Endothelial cell of umbilical vein (primary cell): ENCODE measurements at regions not wholly inside any gene's neighbourhood (a gene's known extent, or its start where the extent isn't known, plus 50 kb on each side); places are given as distances from the start of the nearest gene placed in this dataset.

ENCODE experiments used
- BruUV-seq: library from RNA; stranded (reverse); fragments of 400-500 nt; replicated peaks from 2 replicates; lab custom pipeline; 2021; lab: Mats Ljungman, UMichigan
- CTCF ChIA-PET: fragments of 300-600, 350-600 bp; sonication (Branson Sonifier 250); formaldehyde crosslinking; loops from one replicate; lab custom pipeline; 2021; ENCODE audit warnings: antibody characterized with exemption, inconsistent platforms; lab: Charles Lee
- POLR2A ChIA-PET: fragments of 300-600, 350-600 bp; sonication (Branson Sonifier 250); formaldehyde crosslinking; loops from one replicate; lab custom pipeline; 2021; ENCODE audit warnings: antibody characterized with exemption, inconsistent platforms; lab: Charles Lee
- DNase-seq: peaks from one replicate; pipeline ENCODE4 v3.0.0-alpha.2; 2011; ENCODE audit warnings: low read depth, low spot score
- FAIRE-seq: peaks from 2 replicates; lab custom pipeline; 2011; peaks lifted over from hg19 to GRCh38; lab: Jason Lieb, UNC
- H2AFZ ChIP-seq: 2 replicates; pipeline ENCODE4 v1.6.0; 2012; ENCODE audit warnings: low read depth, low read length, control low read depth, inconsistent platforms
- H3K27ac ChIP-seq: 2 replicates; pipeline ENCODE4 v1.5.1; 2011; ENCODE audit warnings: low read depth, mild to moderate bottlenecking, control low read depth, low read length, moderate library complexity; ENCODE audit not compliant: insufficient read depth
- H3K27me3 ChIP-seq, 2 experiments: 2 replicates each; pipeline versions ENCODE4 v1.6.0 to v1.6.1; 2011; ENCODE audit warnings: low read length in 2 of 2, mixed read lengths in 1 of 2; ENCODE audit not compliant: control insufficient read depth in 2 of 2, insufficient read depth in 2 of 2
- H3K36me3 ChIP-seq, 2 experiments: 2 replicates in 1 of 2; 3 replicates in 1 of 2; pipeline ENCODE4 v1.5.1; 2011; ENCODE audit warnings: low read length in 2 of 2, mild to moderate bottlenecking in 1 of 2, moderate library complexity in 1 of 2; ENCODE audit not compliant: control insufficient read depth in 2 of 2, insufficient read depth in 2 of 2; ENCODE audit errors: extremely low read depth in 1 of 2
- H3K4me1 ChIP-seq: 3 replicates; pipeline ENCODE4 v1.5.1; 2011; ENCODE audit warnings: mild to moderate bottlenecking, low read length; ENCODE audit not compliant: control insufficient read depth, insufficient read depth; ENCODE audit errors: extremely low read depth
- H3K4me2 ChIP-seq: 2 replicates; pipeline ENCODE4 v1.6.1; 2011; ENCODE audit warnings: low read length, control low read depth, mixed read lengths; ENCODE audit not compliant: insufficient read depth
- H3K4me3 ChIP-seq, 3 experiments: fragments of 200-600 bp in 1 of 3; sonication (generic), shearing (Covaris generic) in 1 of 3; replicated peaks in 1 of 3; 2 replicates each; pipeline ENCODE4 v1.5.1; 2011 to 2016; ENCODE audit warnings: control low read depth in 3 of 3, low read length in 3 of 3, mild to moderate bottlenecking in 2 of 3, inconsistent platforms in 1 of 3, low read depth in 1 of 3, moderate library complexity in 1 of 3; ENCODE audit not compliant: insufficient read depth in 1 of 3
- H3K79me2 ChIP-seq: 2 replicates; pipeline ENCODE4 v1.6.0; 2012; ENCODE audit warnings: low read length, inconsistent platforms; ENCODE audit not compliant: control insufficient read depth, insufficient read depth
- H3K9ac ChIP-seq: replicated peaks from 2 replicates; pipeline ENCODE3; 2011; ENCODE audit warnings: low read length, control low read depth; ENCODE audit not compliant: insufficient read depth; ENCODE audit errors: extremely low read depth
- H3K9me1 ChIP-seq: replicated peaks from 3 replicates; pipeline ENCODE4 v1.6.0; 2011; ENCODE audit warnings: mild to moderate bottlenecking, low read length; ENCODE audit not compliant: control insufficient read depth, insufficient read depth; ENCODE audit errors: extremely low read depth
- H3K9me3 ChIP-seq: replicated peaks from 2 replicates; pipeline ENCODE4 v1.5.1; 2012; ENCODE audit warnings: low read length, inconsistent platforms; ENCODE audit not compliant: control insufficient read depth, insufficient read depth
- H4K20me1 ChIP-seq: replicated peaks from 2 replicates; pipeline ENCODE3; 2011; ENCODE audit warnings: mild to moderate bottlenecking, low read length; ENCODE audit not compliant: control insufficient read depth, insufficient read depth; ENCODE audit errors: extremely low read depth
- EZH2 ChIP-seq: IDR thresholded peaks from 2 replicates; pipeline ENCODE4 v1.6.1; 2012; ENCODE audit warnings: borderline replicate concordance, low read depth, mild to moderate bottlenecking, moderate library complexity, low read length, inconsistent platforms; ENCODE audit not compliant: severe bottlenecking
- FOS ChIP-seq: IDR thresholded peaks from 2 replicates; pipeline ENCODE4 v1.6.1; 2011; ENCODE audit warnings: mild to moderate bottlenecking, low read length, moderate library complexity, borderline replicate concordance; ENCODE audit not compliant: insufficient read depth
- GATA2 ChIP-seq: IDR thresholded peaks from 2 replicates; pipeline ENCODE4 v1.7.0; 2011; ENCODE audit warnings: low read depth, mild to moderate bottlenecking, moderate library complexity, mixed read lengths, low read length; ENCODE audit not compliant: insufficient read length, insufficient read depth
- JUN ChIP-seq: IDR thresholded peaks from 2 replicates; pipeline ENCODE4 v1.6.1; 2011; ENCODE audit warnings: borderline replicate concordance, low read depth; ENCODE audit not compliant: insufficient read length, insufficient read depth
- MAX ChIP-seq: IDR thresholded peaks from 2 replicates; pipeline ENCODE4 v1.6.1; 2011; ENCODE audit not compliant: insufficient read depth, insufficient read length
- MYC ChIP-seq: IDR thresholded peaks from one replicate; pipeline ENCODE4 v1.6.1; 2011; ENCODE audit warnings: mild to moderate bottlenecking, low read depth, low read length
- POLR2A ChIP-seq: IDR thresholded peaks from 2 replicates; pipeline ENCODE4 v1.6.1; 2012; ENCODE audit warnings: low read depth, mild to moderate bottlenecking, control low read depth, low read length
- POLR2AphosphoS5 ChIP-seq: IDR thresholded peaks from 2 replicates; pipeline ENCODE4 v1.6.1; 2012; ENCODE audit warnings: low read depth, mild to moderate bottlenecking, control low read depth, low read length, moderate library complexity; ENCODE audit not compliant: insufficient read depth
- dilution Hi-C: fragments of 300-500 bp; cut with MboI; formaldehyde crosslinking; loops from one replicate; pipeline ENCODE4 v1.15.0; 2019; ENCODE audit warnings: low sequenced_read_pairs; ENCODE audit not compliant: extremely low pct_ligation_motif_present
- intact Hi-C: fragments of 100-400 bp; cut with micrococcal nuclease; formaldehyde crosslinking; loops from one replicate; pipeline ENCODE4 v1.10.0; 2022
- TF ChIP-seq, protein P1 (sequence below), 2 donors: IDR thresholded peaks; 1 replicate in 1 of 2; 2 replicates in 1 of 2; pipeline ENCODE4 v1.5.1; 2011; ENCODE audit warnings: low read length in 2 of 2, mild to moderate bottlenecking in 2 of 2, moderate library complexity in 2 of 2, control low read depth in 1 of 2, inconsistent platforms in 1 of 2, low read depth in 1 of 2; ENCODE audit not compliant: insufficient read depth in 1 of 2; ENCODE audit errors: extremely low read depth in 1 of 2

DNA sequence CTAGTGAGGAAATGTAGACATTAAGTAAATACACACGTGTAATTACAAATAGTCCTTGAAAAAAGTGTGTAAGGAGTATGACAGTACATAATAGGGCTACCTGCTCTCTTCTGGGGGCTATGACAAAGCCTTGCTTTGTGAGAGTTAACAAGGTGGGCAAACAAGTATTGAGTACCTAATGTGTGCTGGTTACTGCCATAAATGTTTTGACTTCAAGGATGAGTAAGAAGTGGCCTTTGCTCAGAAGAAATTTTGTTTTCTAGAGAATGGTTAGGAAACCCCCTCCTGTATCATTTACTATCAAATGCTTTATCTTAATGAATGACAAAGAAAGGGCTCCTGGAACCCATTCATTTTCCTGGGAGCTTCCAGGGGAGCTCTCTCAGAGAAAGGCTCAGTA lies 167.0 kb upstream of the CASK start:
- POLR2A ChIA-PET = no interaction called here
- DNase-seq (no peak), FAIRE-seq (no peak)
- no TSS peak for BruUV-seq
- intact Hi-C loops (no loop called here), dilution Hi-C loops (no loop called here)
- H3K4me2 ChIP-seq = no peak overlapping the region
- H3K27me3 ChIP-seq = no peaks in the 10 kb centered on the region
- no peaks in the 10 kb centered on the region for H3K9me3 ChIP-seq
- H3K27ac ChIP-seq = no peak overlapping the region
- H3K9ac ChIP-seq = no peak overlapping the region
- CTCF ChIA-PET = no interaction called here
- H3K79me2 ChIP-seq = no peaks in the 10 kb centered on the region
- no peak for TF ChIP-seq POLR2A
- no peak for TF ChIP-seq MAX
- TF ChIP-seq JUN = no peak
- no peak overlapping the region for H2AFZ ChIP-seq
- H4K20me1 ChIP-seq = no peaks in the 10 kb centered on the region
- H3K36me3 ChIP-seq = no peaks in the 10 kb centered on the region
- no peaks in the 10 kb centered on the region for H3K9me1 ChIP-seq
- no peaks in the 10 kb centered on the region for H3K4me1 ChIP-seq
- no peak overlapping the region for H3K4me3 ChIP-seq

GRCh38 chrX:42089031-42089430 lies 165.7 kb upstream of the CASK start:
- intact Hi-C loops = no loop called here
- BruUV-seq = no TSS peak
- Histone ChIP-seq H2AFZ (no peak overlapping the region), H3K9me1 (no peaks in the 10 kb centered on the region), H3K4me2 (no peak overlapping the region), H3K9ac (no peak overlapping the region), H4K20me1 (no peaks in the 10 kb centered on the region), H3K36me3 (no peaks in the 10 kb centered on the region), H3K4me3 (no peak overlapping the region), H3K79me2 (no peaks in the 10 kb centered on the region), H3K4me1 (no peaks in the 10 kb centered on the region), H3K27ac (no peak overlapping the region), H3K27me3 (no peaks in the 10 kb centered on the region), H3K9me3 (no peaks in the 10 kb centered on the region)
- ChIA-PET CTCF (no interaction called here), POLR2A (no interaction called here)
- dilution Hi-C loops = no loop called here
- peak; percentile 72 for FAIRE-seq
- no peak for DNase-seq
- no peak for TF ChIP-seq MAX
- TF ChIP-seq POLR2A = no peak
- TF ChIP-seq POLR2AphosphoS5 = no peak
- TF ChIP-seq EZH2 = no peak
- TF ChIP-seq JUN = no peak
- TF ChIP-seq GATA2 = no peak
- TF ChIP-seq, protein P1, sequence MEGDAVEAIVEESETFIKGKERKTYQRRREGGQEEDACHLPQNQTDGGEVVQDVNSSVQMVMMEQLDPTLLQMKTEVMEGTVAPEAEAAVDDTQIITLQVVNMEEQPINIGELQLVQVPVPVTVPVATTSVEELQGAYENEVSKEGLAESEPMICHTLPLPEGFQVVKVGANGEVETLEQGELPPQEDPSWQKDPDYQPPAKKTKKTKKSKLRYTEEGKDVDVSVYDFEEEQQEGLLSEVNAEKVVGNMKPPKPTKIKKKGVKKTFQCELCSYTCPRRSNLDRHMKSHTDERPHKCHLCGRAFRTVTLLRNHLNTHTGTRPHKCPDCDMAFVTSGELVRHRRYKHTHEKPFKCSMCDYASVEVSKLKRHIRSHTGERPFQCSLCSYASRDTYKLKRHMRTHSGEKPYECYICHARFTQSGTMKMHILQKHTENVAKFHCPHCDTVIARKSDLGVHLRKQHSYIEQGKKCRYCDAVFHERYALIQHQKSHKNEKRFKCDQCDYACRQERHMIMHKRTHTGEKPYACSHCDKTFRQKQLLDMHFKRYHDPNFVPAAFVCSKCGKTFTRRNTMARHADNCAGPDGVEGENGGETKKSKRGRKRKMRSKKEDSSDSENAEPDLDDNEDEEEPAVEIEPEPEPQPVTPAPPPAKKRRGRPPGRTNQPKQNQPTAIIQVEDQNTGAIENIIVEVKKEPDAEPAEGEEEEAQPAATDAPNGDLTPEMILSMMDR (IDR thresholded peaks at IDR 0.05; ENCODE audit: extremely low read depth in 1 of 2, insufficient read depth in 1 of 2, low read depth in 1 of 2, low read length in 2 of 2) = no peak
- TF ChIP-seq FOS = no peak
- no peak for TF ChIP-seq MYC
